Common myeloid progenitor, CD34-positive (primary cell): ENCODE measurements at regions not wholly inside any gene's neighbourhood (a gene's known extent, or its start where the extent isn't known, plus 50 kb on each side); places are given as distances from the start of the nearest gene placed in this dataset.
"Not testable (repeated sequence)": the region's sequence is repeated elsewhere in the genome, so short reads cannot be mapped to it uniquely, and the experiment has no call there.

Experiments used
- CTCF ChIA-PET: fragments of 350-600 bp; sonication (Branson Sonifier 250); formaldehyde crosslinking; loops from one replicate; lab custom pipeline; 2021; ENCODE audit warnings: antibody characterized with exemption; lab: Charles Lee
- POLR2A ChIA-PET: fragments of 350-600 bp; sonication (Branson Sonifier 250); formaldehyde crosslinking; loops from one replicate; lab custom pipeline; 2021; ENCODE audit warnings: antibody characterized with exemption; lab: Charles Lee
- DNase-seq, 3 donors: peaks; one replicate each; pipeline versions ENCODE4 v3.0.0 to v3.0.0-alpha.2; 2013
- H3K27ac ChIP-seq, 2 experiments: 1 replicate in 1 of 2; 2 replicates in 1 of 2; pipeline ENCODE4 v1.7.0; 2013; ENCODE audit warnings: inconsistent platforms in 2 of 2, low read length in 2 of 2, mild to moderate bottlenecking in 2 of 2, low read depth in 1 of 2, moderate library complexity in 1 of 2; ENCODE audit not compliant: severe bottlenecking in 2 of 2, insufficient read depth in 1 of 2, poor library complexity in 1 of 2
- H3K27me3 ChIP-seq, 5 experiments: replicated peaks in 2 of 5; 1 replicate in 3 of 5; 2 replicates in 2 of 5; pipeline versions ENCODE4 v1.6.1 to v1.7.0; 2013; ENCODE audit warnings: low read length in 4 of 5, mild to moderate bottlenecking in 2 of 5, moderate library complexity in 2 of 5, inconsistent platforms in 1 of 5; ENCODE audit not compliant: insufficient read depth in 5 of 5, control insufficient read depth in 4 of 5
- H3K36me3 ChIP-seq, 4 experiments: 1 replicate in 2 of 4; 2 replicates in 2 of 4; pipeline versions ENCODE4 v1.6.1 to v1.7.0; 2013; ENCODE audit warnings: low read length in 3 of 4, control low read depth in 1 of 4, mild to moderate bottlenecking in 1 of 4; ENCODE audit not compliant: control insufficient read depth in 4 of 4, insufficient read depth in 4 of 4
- H3K4me1 ChIP-seq, 4 experiments: 1 replicate in 3 of 4; 2 replicates in 1 of 4; pipeline versions ENCODE4 v1.6.1 to v1.7.1; 2013; ENCODE audit warnings: low read length in 3 of 4, mild to moderate bottlenecking in 3 of 4, control low read depth in 1 of 4, inconsistent platforms in 1 of 4, moderate library complexity in 1 of 4; ENCODE audit not compliant: control insufficient read depth in 4 of 4, insufficient read depth in 4 of 4; ENCODE audit errors: control extremely low read depth in 1 of 4
- H3K4me3 ChIP-seq, 7 experiments: 1 replicate in 4 of 7; 2 replicates in 3 of 7; pipeline versions ENCODE4 v1.5.1 to v1.7.0; 2013; ENCODE audit warnings: mild to moderate bottlenecking in 7 of 7, low read length in 6 of 7, moderate library complexity in 6 of 7, inconsistent platforms in 2 of 7, low read depth in 2 of 7, control low read depth in 1 of 7; ENCODE audit not compliant: insufficient read depth in 4 of 7, control insufficient read depth in 1 of 7; ENCODE audit errors: extremely low read depth in 1 of 7
- H3K9me3 ChIP-seq, 5 experiments: 1 replicate in 4 of 5; 2 replicates in 1 of 5; pipeline versions ENCODE4 v1.6.1 to v1.7.1; 2013; ENCODE audit warnings: low read length in 4 of 5, mild to moderate bottlenecking in 2 of 5, inconsistent platforms in 1 of 5, low read depth in 1 of 5, moderate library complexity in 1 of 5; ENCODE audit not compliant: control insufficient read depth in 4 of 5, insufficient read depth in 2 of 5; ENCODE audit errors: control extremely low read depth in 1 of 5
- WGBS: methylation state at CpG from one replicate; pipeline ENCODE4 v1.1.5; 2013; ENCODE audit not compliant: insufficient coverage; 5-methylcytosine and 5-hydroxymethylcytosine counted together

GRCh38 chr7:136275794-136276193 lies 298.6 kb upstream of the MTPN start:
- ChIA-PET CTCF (no interaction called here), POLR2A (no interaction called here)
- H3K9me3 ChIP-seq, result no peaks in the 10 kb centered on the region
- no peaks in the 10 kb centered on the region for H3K27me3 ChIP-seq
- DNase-seq, result no peak
- H3K36me3 ChIP-seq, result no peaks in the 10 kb centered on the region
- H3K27ac ChIP-seq, result no peak overlapping the region
- H3K4me1 ChIP-seq, result no peaks in the 10 kb centered on the region
- 75% methylated on average over 2 of the region's 3 CpGs for WGBS
- H3K4me3 ChIP-seq, result no peak overlapping the region

GRCh38 chr7:136274636-136275345 lies 297.6 kb upstream of the MTPN start:
- CTCF ChIA-PET, result no interaction called here
- Histone ChIP-seq H3K27me3 (no peaks in the 10 kb centered on the region), H3K27ac (no peak overlapping the region), H3K4me3 (no peak overlapping the region), H3K4me1 (no peaks in the 10 kb centered on the region), H3K36me3 (no peaks in the 10 kb centered on the region), H3K9me3 (no peaks in the 10 kb centered on the region)
- POLR2A ChIA-PET, result no interaction called here
- no CpG with 5 or more reads among the region's 1 CpG for WGBS
- no peak for DNase-seq

- ChIA-PET POLR2A (no interaction called here), CTCF (no interaction called here)
- no peaks in the 10 kb centered on the region for H3K4me1 ChIP-seq
- no CpG with 5 or more reads among the region's 2 CpGs for WGBS
- no peaks in the 10 kb centered on the region for H3K27me3 ChIP-seq
- no peak overlapping the region for H3K4me3 ChIP-seq
- no peaks in the 10 kb centered on the region for H3K9me3 ChIP-seq
- no peak overlapping the region for H3K27ac ChIP-seq
- no peaks in the 10 kb centered on the region for H3K36me3 ChIP-seq
- DNase-seq, result no peak
Observed at GRCh38 chr7:136272934-136273333, 295.8 kb upstream of the MTPN start.

- H3K4me3 ChIP-seq, result no peak overlapping the region
- no peaks in the 10 kb centered on the region for H3K4me1 ChIP-seq
- H3K9me3 ChIP-seq, result peaks cover 0 to 14% (median 6%) of the 10 kb centered on the region in 5 experiments
- WGBS, result no CpG with 5 or more reads among the region's 2 CpGs
- no peaks in the 10 kb centered on the region for H3K36me3 ChIP-seq
- ChIA-PET CTCF (interaction anchor here (0.8 kb wide), 1 partner anchor 23 kb away, joined by 3 read pairs; no protein-coding TSS in a partner anchor), POLR2A (no interaction called here)
- no peaks in the 10 kb centered on the region for H3K27me3 ChIP-seq
- H3K27ac ChIP-seq, result no peak overlapping the region
- DNase-seq, result no peak
Observed at GRCh38 chr7:136267822-136268221, 290.7 kb upstream of the MTPN start.

GRCh38 chr7:136266457-136266856 lies 289.3 kb upstream of the MTPN start:
- POLR2A ChIA-PET, result no interaction called here
- DNase-seq, result no peak
- Histone ChIP-seq H3K9me3 (peaks cover 0 to 14% (median 6%) of the 10 kb centered on the region in 5 experiments), H3K36me3 (no peaks in the 10 kb centered on the region), H3K27ac (no peak overlapping the region), H3K4me3 (no peak overlapping the region), H3K4me1 (no peaks in the 10 kb centered on the region), H3K27me3 (no peaks in the 10 kb centered on the region)
- CTCF ChIA-PET, result no interaction called here

- 71% methylated on average over 4 of the region's 5 CpGs for WGBS
- POLR2A ChIA-PET, DNase-seq, H3K27me3 ChIP-seq, H3K27ac ChIP-seq, H3K36me3 ChIP-seq, CTCF ChIA-PET, H3K4me3 ChIP-seq, H3K4me1 ChIP-seq: not testable (repeated sequence)
- H3K9me3 ChIP-seq, result peaks cover 0 to 20% (median 8%) of the 10 kb centered on the region in 5 experiments
Observed at GRCh38 chr7:136264304-136264703, 287.1 kb upstream of the MTPN start.

GRCh38 chr7:136263112-136263860 lies 286.1 kb upstream of the MTPN start:
- DNase-seq, POLR2A ChIA-PET, H3K27me3 ChIP-seq, H3K27ac ChIP-seq, CTCF ChIA-PET, H3K36me3 ChIP-seq, H3K4me3 ChIP-seq, H3K4me1 ChIP-seq: not testable (repeated sequence)
- peaks cover 0 to 20% (median 8%) of the 10 kb centered on the region in 5 experiments for H3K9me3 ChIP-seq
- WGBS, result 100% methylated on average over 1 of the region's 4 CpGs
